GM12878 (cell line): ENCODE measurements at regions not wholly inside any gene's neighbourhood (a gene's known extent, or its start where the extent isn't known, plus 50 kb on each side); places are given as distances from the start of the nearest gene placed in this dataset.
"Not testable (repeated sequence)": the region's sequence is repeated elsewhere in the genome, so short reads cannot be mapped to it uniquely, and the experiment has no call there.

Source experiments
- CEBPB ChIP-seq, 2 experiments: fragments of 150-350 bp in 1 of 2; IDR thresholded peaks; 2 replicates each; pipeline ENCODE4 v1.6.1; 2012 to 2014; ENCODE audit warnings: low read depth in 2 of 2, low read length in 2 of 2, borderline replicate concordance in 1 of 2, inconsistent platforms in 1 of 2
- MYC ChIP-seq: IDR thresholded peaks from 2 replicates; pipeline ENCODE4 v1.6.1; 2011; ENCODE audit warnings: mild to moderate bottlenecking, low read length, moderate library complexity, inconsistent platforms; ENCODE audit not compliant: insufficient read depth, insufficient replicate concordance, insufficient read length, severe bottlenecking
- RAD21 ChIP-seq: IDR thresholded peaks from 2 replicates; pipeline ENCODE4 v1.6.1; 2011; ENCODE audit warnings: mild to moderate bottlenecking, low read depth, low read length, moderate library complexity; ENCODE audit not compliant: insufficient read depth
- RFX5 ChIP-seq: IDR thresholded peaks from 2 replicates; pipeline ENCODE4 v1.6.1; 2011; ENCODE audit warnings: low read depth, low read length, improper control_type of control experiment
- TF ChIP-seq, protein P1 (sequence below), 3 experiments: IDR thresholded peaks in 2 of 3; conservative IDR thresholded peaks in 1 of 3; 2 replicates each; pipeline ENCODE4 v1.5.1; 2011; ENCODE audit warnings: low read depth in 3 of 3, low read length in 3 of 3, mild to moderate bottlenecking in 3 of 3, control low read depth in 2 of 3, moderate library complexity in 2 of 3, inconsistent platforms in 1 of 3, mixed read lengths in 1 of 3; ENCODE audit not compliant: control insufficient read depth in 2 of 3, insufficient read depth in 1 of 3; ENCODE audit errors: extremely low read depth in 1 of 3

DNA sequence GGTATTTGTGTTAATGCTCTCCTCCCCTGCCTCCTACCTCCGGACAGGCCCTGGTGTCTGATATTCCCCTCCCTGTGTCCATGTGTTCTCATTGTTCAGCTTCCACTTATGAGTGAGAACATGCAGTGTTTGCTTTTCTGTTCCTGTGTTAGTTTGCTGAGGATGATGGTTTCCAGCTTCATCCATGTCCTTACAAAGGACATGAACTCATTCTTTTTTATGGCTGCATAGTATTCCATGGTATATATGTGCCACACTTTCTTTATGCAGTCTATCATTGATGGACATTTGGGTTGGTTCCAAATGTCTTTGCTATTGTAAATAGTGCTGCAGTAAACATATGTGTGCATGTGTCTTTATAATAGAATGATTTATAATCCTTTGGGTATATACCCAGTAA lies 105.2 kb upstream of the SNX2 start:
- TF ChIP-seq RAD21; RFX5; CEBPB (IDR thresholded peaks at IDR 0.05; ENCODE audit: borderline replicate concordance in 1 of 2, low read depth in 2 of 2, low read length in 2 of 2); MYC: not testable (repeated sequence)
- TF ChIP-seq, protein P1, sequence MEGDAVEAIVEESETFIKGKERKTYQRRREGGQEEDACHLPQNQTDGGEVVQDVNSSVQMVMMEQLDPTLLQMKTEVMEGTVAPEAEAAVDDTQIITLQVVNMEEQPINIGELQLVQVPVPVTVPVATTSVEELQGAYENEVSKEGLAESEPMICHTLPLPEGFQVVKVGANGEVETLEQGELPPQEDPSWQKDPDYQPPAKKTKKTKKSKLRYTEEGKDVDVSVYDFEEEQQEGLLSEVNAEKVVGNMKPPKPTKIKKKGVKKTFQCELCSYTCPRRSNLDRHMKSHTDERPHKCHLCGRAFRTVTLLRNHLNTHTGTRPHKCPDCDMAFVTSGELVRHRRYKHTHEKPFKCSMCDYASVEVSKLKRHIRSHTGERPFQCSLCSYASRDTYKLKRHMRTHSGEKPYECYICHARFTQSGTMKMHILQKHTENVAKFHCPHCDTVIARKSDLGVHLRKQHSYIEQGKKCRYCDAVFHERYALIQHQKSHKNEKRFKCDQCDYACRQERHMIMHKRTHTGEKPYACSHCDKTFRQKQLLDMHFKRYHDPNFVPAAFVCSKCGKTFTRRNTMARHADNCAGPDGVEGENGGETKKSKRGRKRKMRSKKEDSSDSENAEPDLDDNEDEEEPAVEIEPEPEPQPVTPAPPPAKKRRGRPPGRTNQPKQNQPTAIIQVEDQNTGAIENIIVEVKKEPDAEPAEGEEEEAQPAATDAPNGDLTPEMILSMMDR (IDR thresholded peaks at IDR 0.05 in 2 of 3, conservative IDR thresholded peaks at IDR 0.05 in 1 of 3; ENCODE audit: control insufficient read depth in 2 of 3, extremely low read depth in 1 of 3, insufficient read depth in 1 of 3, low read depth in 3 of 3, low read length in 3 of 3) = not testable (repeated sequence)
